ENCODE measurements at regions not wholly inside any gene's neighbourhood (a gene's known extent, or its start where the extent isn't known, plus 50 kb on each side); places are given as distances from the start of the nearest gene placed in this dataset.

GRCh38 chr4:43113196-43113595 is 220.7 kb downstream of the GRXCR1 start:
- TF ChIP-seq CTCF (IDR thresholded peaks at IDR 0.05; ENCODE audit: insufficient read depth, low read depth, low read length) (no peak), EZH2 (IDR thresholded peaks at IDR 0.05; ENCODE audit: insufficient read depth, low read length) (no peak)
